HepG2 (cell line): ENCODE measurements at regions not wholly inside any gene's neighbourhood (a gene's known extent, or its start where the extent isn't known, plus 50 kb on each side); places are given as distances from the start of the nearest gene placed in this dataset.

Experiments
- ATAC-seq: fragments of 200-7000 bp; cut with Tn5 transposase; 3 replicates; pipeline ENCODE4 v1.9.1; 2020; ENCODE audit warnings: mild to moderate bottlenecking, moderate library complexity
- BruUV-seq: library from RNA; stranded (reverse); fragments of 400-500 nt; replicated peaks from 2 replicates; lab custom pipeline; 2021; lab: Mats Ljungman, UMichigan
- CTCF ChIA-PET: fragments of 300-600 bp; formaldehyde crosslinking; extraction: SDS; loops from one replicate; lab custom pipeline; 2021; ENCODE audit warnings: low total read pairs, inconsistent platforms, low intra/inter-chr PET ratio; lab: Yijun Ruan, JAX
- POLR2A ChIA-PET: fragments of 350-600 bp; sonication (Branson Sonifier 250); formaldehyde crosslinking; loops from one replicate; lab custom pipeline; 2020; ENCODE audit warnings: antibody characterized with exemption, inconsistent platforms; lab: Yijun Ruan, JAX
- DNase-seq: peaks from one replicate; pipeline ENCODE4 v3.0.0-alpha.2; 2015; ENCODE audit warnings: low spot score
- FAIRE-seq: peaks from 3 replicates; lab custom pipeline; 2011; peaks lifted over from hg19 to GRCh38; lab: Jason Lieb, UNC
- H2AFZ ChIP-seq: one replicate; pipeline ENCODE4 v1.6.1; 2011; ENCODE audit warnings: low read length, inconsistent platforms
- H3K27ac ChIP-seq: fragments of 300-600 bp; 3 replicates; pipeline ENCODE4 v1.8.0; 2011; ENCODE audit warnings: mixed run types, mild to moderate bottlenecking, mixed read lengths, low read length, inconsistent platforms; ENCODE audit not compliant: insufficient read depth; ENCODE audit errors: extremely low read length
- H3K27me3 ChIP-seq, 2 experiments: fragments of 200-600 bp in 1 of 2; 2 replicates in 1 of 2; 3 replicates in 1 of 2; pipeline versions ENCODE4 v1.6.0 to v1.8.0; 2011; ENCODE audit warnings: low read length in 2 of 2, mild to moderate bottlenecking in 2 of 2, moderate library complexity in 2 of 2, inconsistent platforms in 1 of 2; ENCODE audit not compliant: insufficient read depth in 2 of 2, control insufficient read depth in 1 of 2
- H3K36me3 ChIP-seq, 2 experiments: fragments of 200-600 bp in 1 of 2; replicated peaks in 1 of 2; 2 replicates in 1 of 2; 3 replicates in 1 of 2; pipeline versions ENCODE4 v1.5.1 to v1.8.0; 2011; ENCODE audit warnings: low read length in 2 of 2, inconsistent platforms in 1 of 2; ENCODE audit not compliant: insufficient read depth in 2 of 2, control insufficient read depth in 1 of 2
- H3K4me1 ChIP-seq: 2 replicates; pipeline ENCODE4 v1.5.1; 2012; ENCODE audit warnings: low read length, inconsistent platforms; ENCODE audit not compliant: insufficient read depth
- H3K4me2 ChIP-seq: 2 replicates; pipeline ENCODE4 v1.6.0; 2011; ENCODE audit warnings: low read depth, low read length, inconsistent platforms
- H3K4me3 ChIP-seq, 3 experiments: fragments of 200-600 bp in 1 of 3; sonication (generic), shearing (Covaris generic) in 1 of 3; replicated peaks in 1 of 3; 2 replicates each; pipeline ENCODE4 v1.5.1; 2011 to 2016; ENCODE audit warnings: low read length in 3 of 3, inconsistent platforms in 2 of 3, low read depth in 2 of 3, mild to moderate bottlenecking in 2 of 3, control low read depth in 1 of 3, mixed read lengths in 1 of 3; ENCODE audit not compliant: insufficient read depth in 1 of 3
- H3K79me2 ChIP-seq: one replicate; pipeline ENCODE4 v1.6.1; 2011; ENCODE audit warnings: low read length, inconsistent platforms; ENCODE audit not compliant: insufficient read depth
- H3K9ac ChIP-seq: 2 replicates; pipeline ENCODE4 v1.6.0; 2011; ENCODE audit warnings: mild to moderate bottlenecking, low read depth, low read length, inconsistent platforms; ENCODE audit not compliant: insufficient read depth
- H3K9me3 ChIP-seq: 2 replicates; pipeline ENCODE4 v1.5.1; 2012; ENCODE audit warnings: mild to moderate bottlenecking, low read length
- H4K20me1 ChIP-seq: 2 replicates; pipeline ENCODE4 v1.6.0; 2011; ENCODE audit warnings: inconsistent platforms, mild to moderate bottlenecking, low read length, moderate library complexity; ENCODE audit not compliant: insufficient read depth
- DMAP1 ChIP-seq: IDR thresholded peaks from 2 replicates; pipeline ENCODE4 v1.6.1; 2016
- ZNF10 ChIP-seq: sonication (generic); formaldehyde crosslinking; IDR thresholded peaks from 2 replicates; pipeline ENCODE4 v1.4.0; 2020; ENCODE audit warnings: mild to moderate bottlenecking, low read depth, missing genetic modification reagents, borderline replicate concordance
- ZNF558 ChIP-seq: sonication (generic); formaldehyde crosslinking; IDR thresholded peaks from 2 replicates; pipeline ENCODE4 v1.9.0; 2022; ENCODE audit warnings: mild to moderate bottlenecking, missing genetic modification reagents, borderline replicate concordance
- ZNF564 ChIP-seq: sonication (generic); formaldehyde crosslinking; IDR thresholded peaks from 2 replicates; pipeline ENCODE4 v1.8.1; 2023; ENCODE audit warnings: mild to moderate bottlenecking, missing genetic modification reagents
- ZNF572 ChIP-seq: sonication (generic); formaldehyde crosslinking; IDR thresholded peaks from 2 replicates; pipeline ENCODE4 v1.5.1; 2020; ENCODE audit warnings: mild to moderate bottlenecking, missing genetic modification reagents
- ZNF589 ChIP-seq: sonication (generic); formaldehyde crosslinking; conservative IDR thresholded peaks from 2 replicates; pipeline ENCODE4 v1.8.0; 2022; ENCODE audit warnings: mild to moderate bottlenecking, moderate library complexity, missing genetic modification reagents
- ZNF766 ChIP-seq: sonication (generic); formaldehyde crosslinking; IDR thresholded peaks from 2 replicates; pipeline ENCODE4 v1.5.0; 2020; ENCODE audit warnings: missing genetic modification reagents, borderline replicate concordance
- WGBS: methylation state at CpG from one replicate; pipeline ENCODE4 v1.1.6; 2017; ENCODE audit warnings: low lambda C conversion rate; 5-methylcytosine and 5-hydroxymethylcytosine counted together
- in situ Hi-C: cut with HindIII; loops from 2 replicates; pipeline ENCODE4 v1.10.0; 2017; ENCODE audit warnings: low pct_unique_long_range_greater_than_20kb; ENCODE audit not compliant: extremely low pct_ligation_motif_present
- intact Hi-C: fragments of 100-400 bp; cut with micrococcal nuclease; formaldehyde crosslinking; loops from one replicate; pipeline ENCODE4 v1.10.0; 2022; ENCODE audit not compliant: unreplicated experiment
- TF ChIP-seq, protein P1 (sequence below): sonication (generic); formaldehyde crosslinking; IDR thresholded peaks from 2 replicates; pipeline ENCODE4 v1.4.0; 2020; ENCODE audit warnings: missing genetic modification reagents
- TF ChIP-seq, protein P2 (sequence below): sonication (generic); formaldehyde crosslinking; IDR thresholded peaks from 2 replicates; pipeline ENCODE4 v1.4.0; 2020; ENCODE audit warnings: missing genetic modification reagents, mild to moderate bottlenecking, borderline replicate concordance
- TF ChIP-seq, protein P3 (sequence below): IDR thresholded peaks from 2 replicates; pipeline ENCODE4 v1.6.1; 2016
- TF ChIP-seq, protein P4 (sequence below): sonication (generic); formaldehyde crosslinking; IDR thresholded peaks from 2 replicates; pipeline ENCODE4 v1.8.0; 2022; ENCODE audit warnings: mild to moderate bottlenecking, missing genetic modification reagents, moderate library complexity
- TF ChIP-seq, protein P5 (sequence below): sonication (generic); formaldehyde crosslinking; IDR thresholded peaks from 2 replicates; pipeline ENCODE4 v1.5.0; 2020; ENCODE audit warnings: mild to moderate bottlenecking, missing genetic modification reagents, moderate library complexity
- TF ChIP-seq, protein P6 (sequence below): sonication (generic); formaldehyde crosslinking; IDR thresholded peaks from 2 replicates; pipeline ENCODE4 v1.5.1; 2020; ENCODE audit warnings: mild to moderate bottlenecking, missing genetic modification reagents, moderate library complexity
- TF ChIP-seq, protein P7 (sequence below): sonication (generic); formaldehyde crosslinking; IDR thresholded peaks from 2 replicates; pipeline ENCODE4 v1.8.0; 2022; ENCODE audit warnings: mild to moderate bottlenecking, missing genetic modification reagents, moderate library complexity

DNA sequence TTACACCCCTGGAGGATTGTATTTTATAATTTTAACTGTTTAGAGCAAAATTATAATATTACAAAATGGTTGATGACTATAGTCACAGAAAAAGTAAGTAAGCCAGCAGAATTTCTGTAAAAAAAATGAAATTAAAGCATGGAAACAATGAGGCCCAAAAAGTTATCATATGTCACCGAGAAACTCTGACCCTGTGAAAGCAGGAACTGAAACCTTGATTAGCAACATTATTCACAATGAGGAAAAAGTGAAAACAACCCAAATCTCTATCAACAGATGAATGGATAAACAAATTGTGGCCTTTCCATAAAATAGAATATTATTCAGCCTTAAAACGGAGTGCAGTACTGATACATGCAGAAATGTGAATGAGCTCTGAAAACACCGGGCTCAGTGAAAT is 1471.7 kb downstream of the NLGN4Y start:
- H3K4me1 ChIP-seq, result no peaks in the 10 kb centered on the region
- no peak for DNase-seq
- no peaks in the 10 kb centered on the region for H3K79me2 ChIP-seq
- CTCF ChIA-PET, result no interaction called here
- no TSS peak for BruUV-seq
- no peak for ATAC-seq
- 28% methylated on average over 3 of the region's 3 CpGs for WGBS
- no peaks in the 10 kb centered on the region for H3K27me3 ChIP-seq
- no peak overlapping the region for H3K9ac ChIP-seq
- H4K20me1 ChIP-seq, result no peaks in the 10 kb centered on the region
- no peak overlapping the region for H3K27ac ChIP-seq
- POLR2A ChIA-PET, result no interaction called here
- in situ Hi-C loops, result no loop called here
- peaks cover 24% of the 10 kb centered on the region; the same call in 1 of the 2 replicates for H3K9me3 ChIP-seq
- no peak for FAIRE-seq
- intact Hi-C loops, result no loop called here
- H3K36me3 ChIP-seq, result no peaks in the 10 kb centered on the region
- no peak overlapping the region for H3K4me3 ChIP-seq
- TF ChIP-seq ZNF10 (no peak), ZNF558 (no peak), DMAP1 (no peak), ZNF766 (CRISPR knock-in tag) (no peak), ZNF572 (CRISPR knock-in tag) (no peak), ZNF564 (CRISPR knock-in tag) (no peak), ZNF589 (CRISPR knock-in tag) (no peak)
- TF ChIP-seq, protein P1, sequence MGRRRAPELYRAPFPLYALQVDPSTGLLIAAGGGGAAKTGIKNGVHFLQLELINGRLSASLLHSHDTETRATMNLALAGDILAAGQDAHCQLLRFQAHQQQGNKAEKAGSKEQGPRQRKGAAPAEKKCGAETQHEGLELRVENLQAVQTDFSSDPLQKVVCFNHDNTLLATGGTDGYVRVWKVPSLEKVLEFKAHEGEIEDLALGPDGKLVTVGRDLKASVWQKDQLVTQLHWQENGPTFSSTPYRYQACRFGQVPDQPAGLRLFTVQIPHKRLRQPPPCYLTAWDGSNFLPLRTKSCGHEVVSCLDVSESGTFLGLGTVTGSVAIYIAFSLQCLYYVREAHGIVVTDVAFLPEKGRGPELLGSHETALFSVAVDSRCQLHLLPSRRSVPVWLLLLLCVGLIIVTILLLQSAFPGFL (CRISPR knock-in tag), result no peak
- TF ChIP-seq, protein P2, sequence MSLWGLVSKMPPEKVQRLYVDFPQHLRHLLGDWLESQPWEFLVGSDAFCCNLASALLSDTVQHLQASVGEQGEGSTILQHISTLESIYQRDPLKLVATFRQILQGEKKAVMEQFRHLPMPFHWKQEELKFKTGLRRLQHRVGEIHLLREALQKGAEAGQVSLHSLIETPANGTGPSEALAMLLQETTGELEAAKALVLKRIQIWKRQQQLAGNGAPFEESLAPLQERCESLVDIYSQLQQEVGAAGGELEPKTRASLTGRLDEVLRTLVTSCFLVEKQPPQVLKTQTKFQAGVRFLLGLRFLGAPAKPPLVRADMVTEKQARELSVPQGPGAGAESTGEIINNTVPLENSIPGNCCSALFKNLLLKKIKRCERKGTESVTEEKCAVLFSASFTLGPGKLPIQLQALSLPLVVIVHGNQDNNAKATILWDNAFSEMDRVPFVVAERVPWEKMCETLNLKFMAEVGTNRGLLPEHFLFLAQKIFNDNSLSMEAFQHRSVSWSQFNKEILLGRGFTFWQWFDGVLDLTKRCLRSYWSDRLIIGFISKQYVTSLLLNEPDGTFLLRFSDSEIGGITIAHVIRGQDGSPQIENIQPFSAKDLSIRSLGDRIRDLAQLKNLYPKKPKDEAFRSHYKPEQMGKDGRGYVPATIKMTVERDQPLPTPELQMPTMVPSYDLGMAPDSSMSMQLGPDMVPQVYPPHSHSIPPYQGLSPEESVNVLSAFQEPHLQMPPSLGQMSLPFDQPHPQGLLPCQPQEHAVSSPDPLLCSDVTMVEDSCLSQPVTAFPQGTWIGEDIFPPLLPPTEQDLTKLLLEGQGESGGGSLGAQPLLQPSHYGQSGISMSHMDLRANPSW (CRISPR knock-in tag), result no peak
- TF ChIP-seq, protein P3, sequence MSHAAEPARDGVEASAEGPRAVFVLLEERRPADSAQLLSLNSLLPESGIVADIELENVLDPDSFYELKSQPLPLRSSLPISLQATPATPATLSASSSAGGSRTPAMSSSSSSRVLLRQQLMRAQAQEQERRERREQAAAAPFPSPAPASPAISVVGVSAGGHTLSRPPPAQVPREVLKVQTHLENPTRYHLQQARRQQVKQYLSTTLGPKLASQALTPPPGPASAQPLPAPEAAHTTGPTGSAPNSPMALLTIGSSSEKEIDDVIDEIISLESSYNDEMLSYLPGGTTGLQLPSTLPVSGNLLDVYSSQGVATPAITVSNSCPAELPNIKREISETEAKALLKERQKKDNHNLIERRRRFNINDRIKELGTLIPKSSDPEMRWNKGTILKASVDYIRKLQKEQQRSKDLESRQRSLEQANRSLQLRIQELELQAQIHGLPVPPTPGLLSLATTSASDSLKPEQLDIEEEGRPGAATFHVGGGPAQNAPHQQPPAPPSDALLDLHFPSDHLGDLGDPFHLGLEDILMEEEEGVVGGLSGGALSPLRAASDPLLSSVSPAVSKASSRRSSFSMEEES, result no peak
- TF ChIP-seq, protein P4, sequence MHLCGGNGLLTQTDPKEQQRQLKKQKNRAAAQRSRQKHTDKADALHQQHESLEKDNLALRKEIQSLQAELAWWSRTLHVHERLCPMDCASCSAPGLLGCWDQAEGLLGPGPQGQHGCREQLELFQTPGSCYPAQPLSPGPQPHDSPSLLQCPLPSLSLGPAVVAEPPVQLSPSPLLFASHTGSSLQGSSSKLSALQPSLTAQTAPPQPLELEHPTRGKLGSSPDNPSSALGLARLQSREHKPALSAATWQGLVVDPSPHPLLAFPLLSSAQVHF (CRISPR knock-in tag), result no peak
- TF ChIP-seq, protein P5, sequence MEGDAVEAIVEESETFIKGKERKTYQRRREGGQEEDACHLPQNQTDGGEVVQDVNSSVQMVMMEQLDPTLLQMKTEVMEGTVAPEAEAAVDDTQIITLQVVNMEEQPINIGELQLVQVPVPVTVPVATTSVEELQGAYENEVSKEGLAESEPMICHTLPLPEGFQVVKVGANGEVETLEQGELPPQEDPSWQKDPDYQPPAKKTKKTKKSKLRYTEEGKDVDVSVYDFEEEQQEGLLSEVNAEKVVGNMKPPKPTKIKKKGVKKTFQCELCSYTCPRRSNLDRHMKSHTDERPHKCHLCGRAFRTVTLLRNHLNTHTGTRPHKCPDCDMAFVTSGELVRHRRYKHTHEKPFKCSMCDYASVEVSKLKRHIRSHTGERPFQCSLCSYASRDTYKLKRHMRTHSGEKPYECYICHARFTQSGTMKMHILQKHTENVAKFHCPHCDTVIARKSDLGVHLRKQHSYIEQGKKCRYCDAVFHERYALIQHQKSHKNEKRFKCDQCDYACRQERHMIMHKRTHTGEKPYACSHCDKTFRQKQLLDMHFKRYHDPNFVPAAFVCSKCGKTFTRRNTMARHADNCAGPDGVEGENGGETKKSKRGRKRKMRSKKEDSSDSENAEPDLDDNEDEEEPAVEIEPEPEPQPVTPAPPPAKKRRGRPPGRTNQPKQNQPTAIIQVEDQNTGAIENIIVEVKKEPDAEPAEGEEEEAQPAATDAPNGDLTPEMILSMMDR (CRISPR knock-in tag), result no peak
- TF ChIP-seq, protein P6, sequence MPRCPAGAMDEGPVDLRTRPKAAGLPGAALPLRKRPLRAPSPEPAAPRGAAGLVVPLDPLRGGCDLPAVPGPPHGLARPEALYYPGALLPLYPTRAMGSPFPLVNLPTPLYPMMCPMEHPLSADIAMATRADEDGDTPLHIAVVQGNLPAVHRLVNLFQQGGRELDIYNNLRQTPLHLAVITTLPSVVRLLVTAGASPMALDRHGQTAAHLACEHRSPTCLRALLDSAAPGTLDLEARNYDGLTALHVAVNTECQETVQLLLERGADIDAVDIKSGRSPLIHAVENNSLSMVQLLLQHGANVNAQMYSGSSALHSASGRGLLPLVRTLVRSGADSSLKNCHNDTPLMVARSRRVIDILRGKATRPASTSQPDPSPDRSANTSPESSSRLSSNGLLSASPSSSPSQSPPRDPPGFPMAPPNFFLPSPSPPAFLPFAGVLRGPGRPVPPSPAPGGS (CRISPR knock-in tag), result no peak
- TF ChIP-seq, protein P7, sequence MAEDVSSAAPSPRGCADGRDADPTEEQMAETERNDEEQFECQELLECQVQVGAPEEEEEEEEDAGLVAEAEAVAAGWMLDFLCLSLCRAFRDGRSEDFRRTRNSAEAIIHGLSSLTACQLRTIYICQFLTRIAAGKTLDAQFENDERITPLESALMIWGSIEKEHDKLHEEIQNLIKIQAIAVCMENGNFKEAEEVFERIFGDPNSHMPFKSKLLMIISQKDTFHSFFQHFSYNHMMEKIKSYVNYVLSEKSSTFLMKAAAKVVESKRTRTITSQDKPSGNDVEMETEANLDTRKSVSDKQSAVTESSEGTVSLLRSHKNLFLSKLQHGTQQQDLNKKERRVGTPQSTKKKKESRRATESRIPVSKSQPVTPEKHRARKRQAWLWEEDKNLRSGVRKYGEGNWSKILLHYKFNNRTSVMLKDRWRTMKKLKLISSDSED (CRISPR knock-in tag), result no peak
- no peak overlapping the region for H3K4me2 ChIP-seq
- H2AFZ ChIP-seq, result no peak overlapping the region
